HEK293T (cell line): ENCODE measurements at regions not wholly inside any gene's neighbourhood (a gene's known extent, or its start where the extent isn't known, plus 50 kb on each side); places are given as distances from the start of the nearest gene placed in this dataset.

ENCODE experiments used
- CTCF ChIA-PET: fragments of 350-600 bp; formaldehyde crosslinking; extraction: SDS; loops from one replicate; lab custom pipeline; 2021; ENCODE audit warnings: antibody characterized with exemption, inconsistent platforms; lab: Yijun Ruan, JAX
- POLR2A ChIA-PET: fragments of 350-600 bp; formaldehyde crosslinking; extraction: SDS; loops from one replicate; lab custom pipeline; 2020; ENCODE audit warnings: antibody characterized with exemption, inconsistent platforms; lab: Yijun Ruan, JAX
- DNase-seq: peaks from one replicate; pipeline ENCODE4 v3.0.0; 2012; ENCODE audit warnings: mixed read lengths; ENCODE audit errors: extremely low spot score
- ARNT ChIP-seq: fragments of 450-650 bp; IDR thresholded peaks from 2 replicates; pipeline ENCODE4 v1.6.1; 2017; ENCODE audit warnings: mild to moderate bottlenecking
- BHLHE40 ChIP-seq: fragments of 450-650 bp; IDR thresholded peaks from 2 replicates; pipeline ENCODE4 v1.6.1; 2016; ENCODE audit warnings: mild to moderate bottlenecking, moderate library complexity, borderline replicate concordance
- CTBP1 ChIP-seq: fragments of 450-650 bp; IDR thresholded peaks from 2 replicates; pipeline ENCODE4 v1.6.1; 2016; ENCODE audit warnings: borderline replicate concordance
- ELF4 ChIP-seq: fragments of 450-650 bp; IDR thresholded peaks from 2 replicates; pipeline ENCODE4 v1.6.1; 2017; ENCODE audit warnings: antibody characterized with exemption
- FOXA1 ChIP-seq: fragments of 450-650 bp; IDR thresholded peaks from 2 replicates; pipeline ENCODE4 v1.6.1; 2016; ENCODE audit warnings: mild to moderate bottlenecking
- FOXK2 ChIP-seq: fragments of 450-650 bp; IDR thresholded peaks from 2 replicates; pipeline ENCODE4 v1.6.1; 2016; ENCODE audit warnings: mild to moderate bottlenecking
- FOXM1 ChIP-seq: fragments of 450-650 bp; IDR thresholded peaks from 2 replicates; pipeline ENCODE4 v1.6.1; 2017; ENCODE audit warnings: mild to moderate bottlenecking, borderline replicate concordance
- HDGF ChIP-seq: fragments of 450-650 bp; IDR thresholded peaks from 2 replicates; pipeline ENCODE4 v1.6.1; 2017; ENCODE audit warnings: antibody characterized with exemption, borderline replicate concordance
- L3MBTL2 ChIP-seq: fragments of 450-650 bp; conservative IDR thresholded peaks from 2 replicates; pipeline ENCODE4 v1.6.1; 2016; ENCODE audit warnings: mild to moderate bottlenecking
- LEF1 ChIP-seq: fragments of 450-650 bp; IDR thresholded peaks from 2 replicates; pipeline ENCODE4 v1.6.1; 2017; ENCODE audit warnings: mild to moderate bottlenecking, borderline replicate concordance
- NFRKB ChIP-seq: fragments of 450-650 bp; IDR thresholded peaks from 2 replicates; pipeline ENCODE4 v1.6.1; 2016; ENCODE audit warnings: mild to moderate bottlenecking, moderate library complexity
- SP1 ChIP-seq: fragments of 450-650 bp; IDR thresholded peaks from 2 replicates; pipeline ENCODE4 v1.6.1; 2017
- SUZ12 ChIP-seq: fragments of 450-650 bp; IDR thresholded peaks from 2 replicates; pipeline ENCODE4 v1.6.1; 2016; ENCODE audit warnings: mild to moderate bottlenecking
- TARDBP ChIP-seq: fragments of 450-650 bp; IDR thresholded peaks from 2 replicates; pipeline ENCODE4 v1.6.1; 2016
- ZNF384 ChIP-seq: fragments of 450-650 bp; IDR thresholded peaks from 2 replicates; pipeline ENCODE4 v1.6.1; 2016
- TF ChIP-seq, protein P1 (sequence below): fragments of 450-650 bp; IDR thresholded peaks from 2 replicates; pipeline ENCODE4 v1.6.1; 2016

DNA sequence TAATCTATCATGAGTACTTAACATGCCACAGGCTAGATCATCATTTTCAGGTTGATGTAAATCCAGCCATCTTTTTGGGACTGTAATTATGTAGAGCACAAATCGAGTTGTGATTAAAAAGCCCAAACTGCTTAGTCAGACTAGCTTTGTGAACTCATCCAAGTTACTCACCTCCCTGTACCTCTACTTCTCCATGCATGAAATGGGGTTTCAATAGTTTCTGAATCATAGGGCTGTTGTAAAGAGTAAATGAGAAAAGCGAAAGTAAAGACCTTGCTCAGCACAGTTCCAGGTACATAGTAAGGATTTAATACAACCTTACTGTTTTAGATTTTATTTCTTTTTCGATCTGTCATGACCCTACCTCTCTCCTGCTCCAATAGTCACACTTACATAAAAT lies 85.6 kb upstream of the GAP43 start:
- POLR2A ChIA-PET = no interaction called here
- TF ChIP-seq ELF4 (no peak), HDGF (no peak), SP1 (no peak), FOXA1 (no peak), NFRKB (no peak)
- no peak for DNase-seq
- CTCF ChIA-PET = no interaction called here

DNA sequence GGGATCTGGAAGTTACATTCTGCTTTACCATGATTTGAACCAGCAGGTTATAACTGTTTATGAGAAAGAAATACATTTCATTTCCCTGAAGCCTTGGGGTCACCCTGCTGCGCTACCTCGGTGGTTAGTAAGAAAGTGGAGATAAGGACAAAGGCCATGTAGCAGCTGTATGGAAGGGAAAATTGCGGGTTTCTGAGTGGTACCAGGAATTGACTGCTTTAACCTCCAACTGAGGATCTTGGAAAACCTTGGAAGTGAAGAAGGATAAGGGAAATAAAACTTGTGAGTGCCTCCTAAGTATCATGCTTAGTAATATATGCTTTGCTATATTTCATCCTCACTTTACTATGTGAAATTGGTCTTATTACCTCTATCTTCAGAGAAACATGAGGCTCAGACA lies 76.1 kb upstream of the GAP43 start:
- no peak for DNase-seq
- ChIA-PET POLR2A (no interaction called here), CTCF (no interaction called here)
- TF ChIP-seq FOXA1 (no peak), SUZ12 (no peak), HDGF (no peak)
- TF ChIP-seq, protein P1, sequence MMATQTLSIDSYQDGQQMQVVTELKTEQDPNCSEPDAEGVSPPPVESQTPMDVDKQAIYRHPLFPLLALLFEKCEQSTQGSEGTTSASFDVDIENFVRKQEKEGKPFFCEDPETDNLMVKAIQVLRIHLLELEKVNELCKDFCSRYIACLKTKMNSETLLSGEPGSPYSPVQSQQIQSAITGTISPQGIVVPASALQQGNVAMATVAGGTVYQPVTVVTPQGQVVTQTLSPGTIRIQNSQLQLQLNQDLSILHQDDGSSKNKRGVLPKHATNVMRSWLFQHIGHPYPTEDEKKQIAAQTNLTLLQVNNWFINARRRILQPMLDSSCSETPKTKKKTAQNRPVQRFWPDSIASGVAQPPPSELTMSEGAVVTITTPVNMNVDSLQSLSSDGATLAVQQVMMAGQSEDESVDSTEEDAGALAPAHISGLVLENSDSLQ = no peak

DNA sequence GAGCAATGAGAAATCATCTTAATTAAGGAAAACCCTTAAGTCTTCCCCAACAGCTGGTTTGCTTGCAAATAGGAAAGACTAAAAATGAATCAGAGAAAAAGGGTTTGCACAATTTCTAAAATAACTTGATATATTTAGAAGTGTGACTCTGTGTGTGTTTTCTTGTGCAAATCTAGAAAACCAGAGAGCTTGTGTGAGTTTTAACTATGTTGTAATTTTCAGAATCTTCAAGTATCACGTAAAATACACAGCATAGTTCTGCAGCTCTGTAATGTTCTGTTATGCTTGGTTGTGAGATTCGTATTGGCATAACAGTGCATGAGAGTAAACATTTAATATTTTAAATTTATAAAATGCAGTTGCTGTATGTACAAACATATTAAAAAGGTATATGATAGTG lies 74.7 kb upstream of the GAP43 start:
- CTCF ChIA-PET = interaction anchor here (0.6 kb wide), 1 partner anchor 20 kb away, joined by 8 read pairs; no protein-coding TSS in a partner anchor
- POLR2A ChIA-PET = no interaction called here
- no peak for DNase-seq

DNA sequence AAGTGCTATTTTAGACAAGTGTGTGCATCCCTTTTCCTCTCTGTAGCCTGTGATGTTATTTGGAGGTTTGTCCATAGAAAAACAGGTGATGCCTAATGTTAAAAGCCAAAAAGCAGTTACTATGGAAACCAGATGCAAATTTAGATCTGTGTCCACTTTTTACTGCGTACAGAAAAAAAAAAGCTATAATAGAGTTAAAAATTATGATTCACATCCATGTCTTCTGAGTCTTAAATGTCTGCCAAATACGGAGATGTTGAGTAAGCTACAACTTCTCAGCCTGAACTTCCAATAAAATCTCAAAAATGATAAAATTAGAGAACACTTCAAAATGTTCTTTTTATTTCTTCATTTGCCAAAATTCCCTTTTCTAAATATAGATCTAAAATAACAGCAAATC lies 74.2 kb upstream of the GAP43 start:
- no peak for TF ChIP-seq ARNT
- no peak for TF ChIP-seq CTBP1
- no peak for TF ChIP-seq LEF1
- TF ChIP-seq NFRKB = no peak
- no peak for TF ChIP-seq L3MBTL2
- no peak for TF ChIP-seq ELF4
- no peak for TF ChIP-seq SP1
- no peak for TF ChIP-seq FOXA1
- TF ChIP-seq SUZ12 = no peak
- no peak for TF ChIP-seq TARDBP
- TF ChIP-seq ZNF384 = no peak
- TF ChIP-seq FOXM1 = no peak
- no peak for TF ChIP-seq BHLHE40
- TF ChIP-seq, protein P1 = no peak
- CTCF ChIA-PET = no interaction called here
- DNase-seq = no peak
- POLR2A ChIA-PET = interaction anchor here (0.6 kb wide), 1 partner anchor 36 kb away, joined by 4 read pairs; no protein-coding TSS in a partner anchor

More for the DNA sequence above, 74.7 kb upstream of the GAP43 start:
- TF ChIP-seq FOXM1 = no peak
- no peak for TF ChIP-seq CTBP1
- TF ChIP-seq BHLHE40 = no peak
- TF ChIP-seq ZNF384 = no peak
- no peak for TF ChIP-seq L3MBTL2
- TF ChIP-seq LEF1 = no peak
- no peak for TF ChIP-seq TARDBP
- TF ChIP-seq FOXA1 = no peak
- no peak for TF ChIP-seq HDGF

DNA sequence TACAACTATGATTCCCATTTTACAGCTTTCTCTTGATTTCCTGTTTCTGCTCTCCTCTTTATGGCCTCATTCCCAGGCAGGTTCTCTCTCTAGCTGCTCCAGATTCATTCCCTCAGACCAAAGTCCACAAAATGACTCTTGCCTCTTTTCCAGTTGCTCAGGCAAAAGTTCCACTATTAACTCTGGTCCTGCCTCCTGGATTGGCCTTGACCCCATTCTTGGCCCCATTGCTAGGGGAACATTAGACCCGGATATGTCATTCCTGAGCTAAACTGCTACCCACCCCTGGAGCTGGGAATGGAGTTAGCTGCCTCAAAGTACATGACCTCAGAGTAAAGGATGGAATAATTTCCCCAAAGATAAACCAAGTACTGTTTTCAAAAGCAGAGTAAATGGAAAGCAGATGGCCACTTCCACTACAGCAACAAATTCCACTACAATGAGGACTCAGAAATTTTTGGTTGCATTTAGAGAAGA lies 73.0 kb upstream of the GAP43 start:
- CTCF ChIA-PET = interaction anchor here (0.6 kb wide), 1 partner anchor 159 kb away, joined by 3 read pairs; no protein-coding TSS in a partner anchor

DNA sequence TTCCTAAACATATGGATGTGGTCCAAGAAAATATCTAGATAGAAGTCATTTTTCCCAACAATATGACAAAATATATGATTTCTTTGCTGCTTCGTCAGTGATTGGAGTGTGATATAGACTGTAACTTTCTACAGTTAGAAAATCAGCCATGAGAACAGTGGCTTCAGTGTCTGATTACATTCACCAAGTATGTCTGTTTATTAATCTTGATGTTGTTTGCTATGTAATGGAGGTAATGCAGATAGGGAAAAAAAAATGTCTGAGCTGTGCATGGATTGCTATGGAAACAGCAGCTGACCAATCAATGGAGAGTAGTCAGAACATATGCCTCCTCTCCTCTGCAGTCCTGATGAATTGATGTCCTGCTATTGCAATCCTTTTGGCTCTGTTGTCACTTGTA lies 72.3 kb upstream of the GAP43 start:
- DNase-seq = no peak
- POLR2A ChIA-PET = no interaction called here
- CTCF ChIA-PET = interaction anchor here (0.6 kb wide), 1 partner anchor 158 kb away, joined by 3 read pairs; no protein-coding TSS in a partner anchor
- TF ChIP-seq L3MBTL2 = no peak
- TF ChIP-seq NFRKB = no peak
- no peak for TF ChIP-seq BHLHE40
- no peak for TF ChIP-seq SP1
- TF ChIP-seq ZNF384 = no peak
- TF ChIP-seq SUZ12 = no peak
- TF ChIP-seq HDGF = no peak
- no peak for TF ChIP-seq TARDBP
- TF ChIP-seq, protein P1 = no peak

More for the DNA sequence above, 73.0 kb upstream of the GAP43 start:
- DNase-seq = no peak
- POLR2A ChIA-PET = no interaction called here
- TF ChIP-seq L3MBTL2 = no peak
- no peak for TF ChIP-seq FOXA1
- TF ChIP-seq NFRKB = no peak
- TF ChIP-seq SP1 = no peak
- no peak for TF ChIP-seq HDGF
- no peak for TF ChIP-seq LEF1
- TF ChIP-seq TARDBP = no peak
- TF ChIP-seq FOXK2 = no peak
- no peak for TF ChIP-seq BHLHE40
- TF ChIP-seq FOXM1 = no peak
- TF ChIP-seq CTBP1 = no peak
- TF ChIP-seq ARNT = no peak
- no peak for TF ChIP-seq ELF4
- TF ChIP-seq, protein P1 = no peak
- no peak for TF ChIP-seq ZNF384
- no peak for TF ChIP-seq SUZ12
